ENCODE measurements at regions not wholly inside any gene's neighbourhood (a gene's known extent, or its start where the extent isn't known, plus 50 kb on each side); places are given as distances from the start of the nearest gene placed in this dataset.

- no peak for DNase-seq (ENCODE audit: low read depth, low spot score)
- Mint-ChIP-seq H3K4me1 (peaks cover 10% of the 10 kb centered on the region), H3K4me3 (no peak overlapping the region), H3K9me3 (peaks cover 5% of the 10 kb centered on the region), H3K27me3 (ENCODE audit: low read depth) (no peaks in the 10 kb centered on the region), H3K27ac (ENCODE audit: unreplicated experiment) (no peak overlapping the region), H3K36me3 (ENCODE audit: low read depth) (no peaks in the 10 kb centered on the region)
- no peak for TF ChIP-seq CTCF (conservative IDR thresholded peaks at IDR 0.05)
These were observed 632.9 kb downstream of the ARL4A start for GRCh38 chr7:13320333-13320732.

- Mint-ChIP-seq H3K9me3 (peaks cover 5% of the 10 kb centered on the region), H3K4me3 (no peak overlapping the region), H3K27me3 (ENCODE audit: low read depth) (no peaks in the 10 kb centered on the region), H3K27ac (ENCODE audit: unreplicated experiment) (peak overlapping the region; percentile 83), H3K36me3 (ENCODE audit: low read depth) (no peaks in the 10 kb centered on the region), H3K4me1 (peaks cover 10% of the 10 kb centered on the region)
- TF ChIP-seq CTCF (conservative IDR thresholded peaks at IDR 0.05), result no peak
- no peak for DNase-seq (ENCODE audit: low read depth, low spot score)
These were observed 633.9 kb downstream of the ARL4A start for GRCh38 chr7:13321316-13321715.

- peak overlapping the region; percentile 83 for H3K27ac Mint-ChIP-seq (ENCODE audit: unreplicated experiment)
- peaks cover 5% of the 10 kb centered on the region for H3K9me3 Mint-ChIP-seq
- H3K36me3 Mint-ChIP-seq (ENCODE audit: low read depth), result peaks cover 2% of the 10 kb centered on the region
- peaks cover 10% of the 10 kb centered on the region for H3K4me1 Mint-ChIP-seq
- no peak overlapping the region for H3K4me3 Mint-ChIP-seq
- no peaks in the 10 kb centered on the region for H3K27me3 Mint-ChIP-seq (ENCODE audit: low read depth)
- DNase-seq (ENCODE audit: low read depth, low spot score), result no peak
- TF ChIP-seq CTCF (conservative IDR thresholded peaks at IDR 0.05), result no peak
These were observed 634.7 kb downstream of the ARL4A start for GRCh38 chr7:13322126-13322525.

GRCh38 chr7:13327669-13328068, 640.2 kb downstream of the ARL4A start:
- Mint-ChIP-seq H3K9me3 (no peaks in the 10 kb centered on the region), H3K36me3 (ENCODE audit: low read depth) (peaks cover 2% of the 10 kb centered on the region), H3K4me3 (no peak overlapping the region), H3K27ac (ENCODE audit: unreplicated experiment) (no peak overlapping the region), H3K4me1 (no peaks in the 10 kb centered on the region), H3K27me3 (ENCODE audit: low read depth) (no peaks in the 10 kb centered on the region)
- TF ChIP-seq CTCF (conservative IDR thresholded peaks at IDR 0.05), result no peak
- DNase-seq (ENCODE audit: low read depth, low spot score), result no peak

- Mint-ChIP-seq H3K9me3 (no peaks in the 10 kb centered on the region), H3K4me1 (no peaks in the 10 kb centered on the region), H3K4me3 (no peak overlapping the region), H3K36me3 (ENCODE audit: low read depth) (no peaks in the 10 kb centered on the region), H3K27ac (ENCODE audit: unreplicated experiment) (no peak overlapping the region), H3K27me3 (ENCODE audit: low read depth) (no peaks in the 10 kb centered on the region)
- DNase-seq (ENCODE audit: low read depth, low spot score), result no peak
- TF ChIP-seq CTCF (conservative IDR thresholded peaks at IDR 0.05), result no peak
These were observed 645.9 kb downstream of the ARL4A start for GRCh38 chr7:13333371-13333770.

GRCh38 chr7:13336227-13336626, 648.8 kb downstream of the ARL4A start:
- DNase-seq (ENCODE audit: low read depth, low spot score), result no peak
- H3K4me3 Mint-ChIP-seq, result no peak overlapping the region
- no peak overlapping the region for H3K27ac Mint-ChIP-seq (ENCODE audit: unreplicated experiment)
- H3K36me3 Mint-ChIP-seq (ENCODE audit: low read depth), result no peaks in the 10 kb centered on the region
- TF ChIP-seq CTCF (conservative IDR thresholded peaks at IDR 0.05), result no peak
- H3K9me3 Mint-ChIP-seq, result no peaks in the 10 kb centered on the region
- H3K27me3 Mint-ChIP-seq (ENCODE audit: low read depth), result no peaks in the 10 kb centered on the region
- H3K4me1 Mint-ChIP-seq, result no peaks in the 10 kb centered on the region
